Endodermal cell (in vitro differentiated cells): ENCODE measurements at regions not wholly inside any gene's neighbourhood (a gene's known extent, or its start where the extent isn't known, plus 50 kb on each side); places are given as distances from the start of the nearest gene placed in this dataset.

Experiments used
- DNase-seq: peaks from one replicate; pipeline ENCODE4 v3.0.0-alpha.2; 2017
- H3K27ac ChIP-seq: 2 replicates; pipeline ENCODE4 v1.5.1; 2013; ENCODE audit warnings: mild to moderate bottlenecking, low read depth, low read length, moderate library complexity
- H3K27me3 ChIP-seq: 2 replicates; pipeline ENCODE4 v1.6.1; 2013; ENCODE audit warnings: mild to moderate bottlenecking, low read length, moderate library complexity; ENCODE audit not compliant: insufficient read depth, control insufficient read depth, poor library complexity, severe bottlenecking
- H3K36me3 ChIP-seq: 2 replicates; pipeline ENCODE4 v1.7.0; 2013; ENCODE audit warnings: mild to moderate bottlenecking, low read length, moderate library complexity; ENCODE audit not compliant: control insufficient read depth, insufficient read depth
- H3K4me1 ChIP-seq: one replicate; pipeline ENCODE4 v1.7.0; 2013; ENCODE audit warnings: low read length; ENCODE audit not compliant: control insufficient read depth, insufficient read depth
- H3K4me3 ChIP-seq: 2 replicates; pipeline ENCODE4 v1.5.1; 2013; ENCODE audit warnings: mild to moderate bottlenecking, low read length, moderate library complexity
- H3K9ac ChIP-seq: 2 replicates; pipeline ENCODE4 v1.6.1; 2013; ENCODE audit warnings: mild to moderate bottlenecking, low read length, moderate library complexity; ENCODE audit not compliant: poor library complexity, severe bottlenecking; ENCODE audit errors: extremely low read depth
- H3K9me3 ChIP-seq: 2 replicates; pipeline ENCODE4 v1.6.1; 2013; ENCODE audit warnings: mild to moderate bottlenecking, low read length, moderate library complexity; ENCODE audit not compliant: control insufficient read depth
- H3K27ac Mint-ChIP-seq: 2 replicates; pipeline ENCODE4 v1.8.0; 2020; ENCODE audit warnings: mixed read lengths
- H3K27me3 Mint-ChIP-seq: 2 replicates; pipeline ENCODE4 v1.8.0; 2021; ENCODE audit warnings: mild to moderate bottlenecking, mixed read lengths; ENCODE audit not compliant: insufficient read depth
- H3K36me3 Mint-ChIP-seq: 2 replicates; pipeline ENCODE4 v1.8.0; 2020; ENCODE audit warnings: low read depth, mixed read lengths
- H3K4me1 Mint-ChIP-seq: 2 replicates; pipeline ENCODE4 v1.8.0; 2020; ENCODE audit warnings: mixed read lengths
- H3K4me3 Mint-ChIP-seq: 2 replicates; pipeline ENCODE4 v1.8.0; 2020; ENCODE audit warnings: mild to moderate bottlenecking, moderate library complexity, mixed read lengths
- H3K9me3 Mint-ChIP-seq: 2 replicates; pipeline ENCODE4 v1.8.0; 2020; ENCODE audit warnings: mild to moderate bottlenecking, mixed read lengths
- WGBS, 2 experiments: methylation state at CpG; one replicate each; pipeline versions ENCODE4 v1.1.5 to v1.1.7; 2013; ENCODE audit warnings: missing lambda C conversion rate in 2 of 2, mixed read lengths in 1 of 2; ENCODE audit not compliant: insufficient coverage in 1 of 2, insufficient read length in 1 of 2; 5-methylcytosine and 5-hydroxymethylcytosine counted together
- TF ChIP-seq, protein P1 (sequence below): fragments of 200-600 bp; sonication (generic); conservative IDR thresholded peaks from 2 replicates; pipeline ENCODE4 v1.5.0; 2021; ENCODE audit warnings: antibody characterized with exemption, mild to moderate bottlenecking

GRCh38 chr2:145076085-145076484 lies 556.2 kb upstream of the ZEB2 start:
- no peak for DNase-seq
- no peak overlapping the region for H3K27ac ChIP-seq
- Mint-ChIP-seq H3K27me3 (no peaks in the 10 kb centered on the region), H3K27ac (no peak overlapping the region), H3K9me3 (no peaks in the 10 kb centered on the region), H3K4me1 (no peaks in the 10 kb centered on the region), H3K4me3 (no peak overlapping the region), H3K36me3 (no peaks in the 10 kb centered on the region)
- TF ChIP-seq, protein P1, sequence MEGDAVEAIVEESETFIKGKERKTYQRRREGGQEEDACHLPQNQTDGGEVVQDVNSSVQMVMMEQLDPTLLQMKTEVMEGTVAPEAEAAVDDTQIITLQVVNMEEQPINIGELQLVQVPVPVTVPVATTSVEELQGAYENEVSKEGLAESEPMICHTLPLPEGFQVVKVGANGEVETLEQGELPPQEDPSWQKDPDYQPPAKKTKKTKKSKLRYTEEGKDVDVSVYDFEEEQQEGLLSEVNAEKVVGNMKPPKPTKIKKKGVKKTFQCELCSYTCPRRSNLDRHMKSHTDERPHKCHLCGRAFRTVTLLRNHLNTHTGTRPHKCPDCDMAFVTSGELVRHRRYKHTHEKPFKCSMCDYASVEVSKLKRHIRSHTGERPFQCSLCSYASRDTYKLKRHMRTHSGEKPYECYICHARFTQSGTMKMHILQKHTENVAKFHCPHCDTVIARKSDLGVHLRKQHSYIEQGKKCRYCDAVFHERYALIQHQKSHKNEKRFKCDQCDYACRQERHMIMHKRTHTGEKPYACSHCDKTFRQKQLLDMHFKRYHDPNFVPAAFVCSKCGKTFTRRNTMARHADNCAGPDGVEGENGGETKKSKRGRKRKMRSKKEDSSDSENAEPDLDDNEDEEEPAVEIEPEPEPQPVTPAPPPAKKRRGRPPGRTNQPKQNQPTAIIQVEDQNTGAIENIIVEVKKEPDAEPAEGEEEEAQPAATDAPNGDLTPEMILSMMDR, result no peak
- no peak overlapping the region for H3K9ac ChIP-seq
- 100% methylated on average over 1 of the region's 1 CpG; no CpG with 5 or more reads in 1 of the 2 experiments for WGBS, 2 experiments
- no peaks in the 10 kb centered on the region for H3K4me1 ChIP-seq
- no peaks in the 10 kb centered on the region for H3K9me3 ChIP-seq
- H3K4me3 ChIP-seq, result no peak overlapping the region
- no peaks in the 10 kb centered on the region for H3K27me3 ChIP-seq
- H3K36me3 ChIP-seq, result no peaks in the 10 kb centered on the region

- DNase-seq, result no peak
- no peaks in the 10 kb centered on the region for H3K36me3 ChIP-seq
- Mint-ChIP-seq H3K27ac (no peak overlapping the region), H3K36me3 (no peaks in the 10 kb centered on the region), H3K4me3 (no peak overlapping the region), H3K9me3 (no peaks in the 10 kb centered on the region), H3K27me3 (no peaks in the 10 kb centered on the region), H3K4me1 (no peaks in the 10 kb centered on the region)
- H3K4me1 ChIP-seq, result no peaks in the 10 kb centered on the region
- 86 to 100% methylated on average over 1 of the region's 1 CpG for WGBS, 2 experiments
- no peak overlapping the region for H3K4me3 ChIP-seq
- no peaks in the 10 kb centered on the region for H3K27me3 ChIP-seq
- H3K9ac ChIP-seq, result no peak overlapping the region
- TF ChIP-seq, protein P1, result no peak
- no peak overlapping the region for H3K27ac ChIP-seq
- no peaks in the 10 kb centered on the region for H3K9me3 ChIP-seq
Measured at GRCh38 chr2:145075454-145076062, 555.6 kb upstream of the ZEB2 start.

DNA sequence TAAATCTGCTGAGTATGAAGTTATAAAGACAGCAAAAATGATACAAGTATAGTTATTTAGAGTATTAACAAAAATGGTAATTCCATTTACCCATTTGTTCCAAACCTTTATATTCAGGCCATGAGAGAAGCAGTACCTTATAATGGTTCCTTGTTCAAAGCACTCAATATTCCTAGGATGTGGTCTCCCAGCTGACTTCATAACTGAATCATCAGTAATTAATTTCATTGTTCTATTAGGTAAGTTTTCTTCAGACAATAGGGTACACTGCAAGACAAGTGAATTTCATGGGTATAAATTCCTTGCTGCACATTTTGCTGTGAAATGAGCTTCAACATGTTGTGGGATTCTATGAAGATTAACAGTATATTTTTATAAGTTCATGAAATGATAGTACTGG lies 550.8 kb upstream of the ZEB2 start:
- H3K27me3 ChIP-seq, result no peaks in the 10 kb centered on the region
- H3K9me3 ChIP-seq, result no peaks in the 10 kb centered on the region
- H3K4me3 ChIP-seq, result no peak overlapping the region
- Mint-ChIP-seq H3K27me3 (no peaks in the 10 kb centered on the region), H3K4me1 (no peaks in the 10 kb centered on the region), H3K36me3 (no peaks in the 10 kb centered on the region), H3K9me3 (no peaks in the 10 kb centered on the region), H3K4me3 (no peak overlapping the region), H3K27ac (no peak overlapping the region)
- H3K27ac ChIP-seq, result no peak overlapping the region
- H3K36me3 ChIP-seq, result no peaks in the 10 kb centered on the region
- no peaks in the 10 kb centered on the region for H3K4me1 ChIP-seq
- TF ChIP-seq, protein P1, result no peak
- no peak overlapping the region for H3K9ac ChIP-seq
- no peak for DNase-seq
